Stimulated activated CD4-positive, alpha-beta T cell treated with anti-CD3 and anti-CD28 coated beads, Interleukin-1b, Interleukin-23, amount 100 ng/mL, for 4 hours (primary cell): ENCODE measurements at regions not wholly inside any gene's neighbourhood (a gene's known extent, or its start where the extent isn't known, plus 50 kb on each side); places are given as distances from the start of the nearest gene placed in this dataset.

Experiments used
- DNase-seq, 2 donors: peaks; one replicate each; pipeline ENCODE4 v3.0.0-alpha.2; 2020; ENCODE audit warnings: low read depth in 2 of 2

GRCh38 chr13:40143559-40143958 lies 488.1 kb downstream of the COG6 start:
- DNase-seq, result no peak

- no peak for DNase-seq
Measured at GRCh38 chr13:40145139-40145538, 489.7 kb downstream of the COG6 start.

- DNase-seq, result no peak
Measured at GRCh38 chr13:40146063-40146462, 490.6 kb downstream of the COG6 start.

GRCh38 chr13:40146611-40147117 lies 491.2 kb downstream of the COG6 start:
- no peak for DNase-seq

- DNase-seq, result peak in 1 of 2 donors; percentile 31
Measured at GRCh38 chr13:40148101-40148500, 492.6 kb downstream of the COG6 start.

GRCh38 chr13:40148742-40149141 lies 493.3 kb downstream of the COG6 start:
- DNase-seq, result no peak

GRCh38 chr13:40149611-40150274 lies 494.3 kb downstream of the COG6 start:
- DNase-seq, result no peak

- no peak for DNase-seq
Measured at GRCh38 chr13:40151673-40152072, 496.2 kb downstream of the COG6 start.

- DNase-seq, result no peak
Measured at GRCh38 chr13:40152145-40152544, 496.7 kb downstream of the COG6 start.

GRCh38 chr13:40152922-40153321 lies 497.5 kb downstream of the COG6 start:
- DNase-seq, result no peak

- no peak for DNase-seq
Measured at GRCh38 chr13:40153516-40153915, 498.1 kb downstream of the COG6 start.

- no peak for DNase-seq
Measured at GRCh38 chr13:40155201-40155600, 499.7 kb downstream of the COG6 start.

GRCh38 chr13:40158218-40158617 lies 502.8 kb downstream of the COG6 start:
- no peak for DNase-seq

GRCh38 chr13:40158757-40159156 lies 503.3 kb downstream of the COG6 start:
- DNase-seq, result no peak

GRCh38 chr13:40159736-40160135 lies 504.3 kb downstream of the COG6 start:
- no peak for DNase-seq

- no peak for DNase-seq
Measured at GRCh38 chr13:40160618-40161350, 505.3 kb downstream of the COG6 start.

- DNase-seq, result no peak
Measured at GRCh38 chr13:40161351-40161810, 505.1 kb downstream of the FOXO1 start.

- no peak for DNase-seq
Measured at GRCh38 chr13:40161931-40162330, 504.5 kb downstream of the FOXO1 start.

GRCh38 chr13:40163066-40164000 lies 503.1 kb downstream of the FOXO1 start:
- DNase-seq, result no peak

GRCh38 chr13:40164133-40164532 lies 502.3 kb downstream of the FOXO1 start:
- DNase-seq, result no peak

GRCh38 chr13:40165316-40165932 lies 501.0 kb downstream of the FOXO1 start:
- no peak for DNase-seq

- DNase-seq, result no peak
Measured at GRCh38 chr13:40167327-40167726, 499.1 kb downstream of the FOXO1 start.
